Loucy (cell line): ENCODE measurements at regions not wholly inside any gene's neighbourhood (a gene's known extent, or its start where the extent isn't known, plus 50 kb on each side); places are given as distances from the start of the nearest gene placed in this dataset.

Experiments used
- H2AFZ ChIP-seq: fragments of 200-600 bp; sonication (generic); 2 replicates; pipeline ENCODE4 v1.6.0; 2016; ENCODE audit warnings: antibody characterized with exemption, mild to moderate bottlenecking, low read length, moderate library complexity
- H3F3A ChIP-seq: fragments of 200-600 bp; 2 replicates; pipeline ENCODE4 v1.6.0; 2016; ENCODE audit warnings: antibody characterized with exemption, low read depth, mild to moderate bottlenecking
- H3K27me3 ChIP-seq: fragments of 200-600 bp; sonication (generic); 2 replicates; pipeline ENCODE4 v1.6.1; 2014; ENCODE audit warnings: low read length, mild to moderate bottlenecking; ENCODE audit not compliant: insufficient read depth, poor library complexity, severe bottlenecking
- H3K36me3 ChIP-seq: fragments of 200-600 bp; sonication (generic); 2 replicates; pipeline ENCODE4 v1.6.1; 2016; ENCODE audit warnings: low read length; ENCODE audit not compliant: insufficient read depth
- H3K4me1 ChIP-seq: fragments of 200-600 bp; sonication (generic); 2 replicates; pipeline ENCODE4 v1.5.1; 2014; ENCODE audit warnings: low read length, mild to moderate bottlenecking; ENCODE audit not compliant: insufficient read depth, poor library complexity, severe bottlenecking
- H3K4me2 ChIP-seq: fragments of 200-600 bp; sonication (generic); 2 replicates; pipeline ENCODE4 v1.6.0; 2014; ENCODE audit warnings: antibody characterized with exemption, low read length, low read depth, mild to moderate bottlenecking; ENCODE audit not compliant: poor library complexity, severe bottlenecking
- H3K4me3 ChIP-seq: fragments of 200-600 bp; sonication (generic); 2 replicates; pipeline ENCODE4 v1.5.1; 2014; ENCODE audit warnings: low read length, mild to moderate bottlenecking, mixed read lengths; ENCODE audit not compliant: poor library complexity, severe bottlenecking
- H3K79me2 ChIP-seq: fragments of 200-600 bp; sonication (generic); 2 replicates; pipeline ENCODE4 v1.6.1; 2014; ENCODE audit warnings: low read length; ENCODE audit not compliant: insufficient read depth
- H3K9ac ChIP-seq: fragments of 200-600 bp; sonication (generic); 2 replicates; pipeline ENCODE4 v1.6.0; 2014; ENCODE audit warnings: mild to moderate bottlenecking, low read depth, low read length, moderate library complexity; ENCODE audit not compliant: poor library complexity, severe bottlenecking
- H3K9me2 ChIP-seq: fragments of 200-600 bp; sonication (generic); replicated peaks from 2 replicates; pipeline ENCODE4 v1.6.1; 2016; ENCODE audit warnings: low read depth, low read length, mixed read lengths
- H3K9me3 ChIP-seq: fragments of 200-600 bp; sonication (generic); 2 replicates; pipeline ENCODE4 v1.6.1; 2014; ENCODE audit warnings: mild to moderate bottlenecking, antibody characterized with exemption, low read length, low read depth; ENCODE audit not compliant: insufficient read depth
- H4K20me1 ChIP-seq: fragments of 200-600 bp; sonication (generic); 2 replicates; pipeline ENCODE4 v1.6.0; 2014; ENCODE audit warnings: antibody characterized with exemption, low read length, mild to moderate bottlenecking; ENCODE audit not compliant: insufficient read depth, poor library complexity, severe bottlenecking
- CTCF ChIP-seq: fragments of 200-600 bp; sonication (generic); conservative IDR thresholded peaks from 2 replicates; pipeline ENCODE4 v1.5.1; 2014; ENCODE audit warnings: mild to moderate bottlenecking, antibody characterized with exemption, low read length
- EZH2phosphoT487 ChIP-seq: fragments of 200-600 bp; IDR thresholded peaks from 2 replicates; pipeline ENCODE4 v1.6.1; 2018; ENCODE audit warnings: antibody characterized with exemption, mild to moderate bottlenecking, moderate library complexity, borderline replicate concordance

GRCh38 chr6:93679836-93680235 is 260.5 kb upstream of the EPHA7 start:
- Histone ChIP-seq H3F3A (no peaks in the 10 kb centered on the region), H3K4me1 (peaks cover 11% of the 10 kb centered on the region), H3K9me2 (no peaks in the 10 kb centered on the region), H3K79me2 (no peaks in the 10 kb centered on the region), H4K20me1 (no peaks in the 10 kb centered on the region), H3K27me3 (no peaks in the 10 kb centered on the region), H2AFZ (no peak overlapping the region), H3K9ac (no peak overlapping the region), H3K9me3 (no peaks in the 10 kb centered on the region), H3K36me3 (no peaks in the 10 kb centered on the region), H3K4me2 (peak overlapping the region; percentile 29), H3K4me3 (no peak overlapping the region)
- TF ChIP-seq EZH2phosphoT487 = no peak
- TF ChIP-seq CTCF = no peak

GRCh38 chr6:93678841-93679454 is 259.6 kb upstream of the EPHA7 start:
- H2AFZ ChIP-seq = no peak overlapping the region
- H3K36me3 ChIP-seq = no peaks in the 10 kb centered on the region
- no peaks in the 10 kb centered on the region for H4K20me1 ChIP-seq
- H3F3A ChIP-seq = no peaks in the 10 kb centered on the region
- no peaks in the 10 kb centered on the region for H3K27me3 ChIP-seq
- H3K9me2 ChIP-seq = no peaks in the 10 kb centered on the region
- no peak overlapping the region for H3K4me3 ChIP-seq
- H3K4me2 ChIP-seq = peak overlapping the region; percentile 29
- no peak overlapping the region for H3K9ac ChIP-seq
- no peaks in the 10 kb centered on the region for H3K79me2 ChIP-seq
- TF ChIP-seq EZH2phosphoT487 = no peak
- TF ChIP-seq CTCF = no peak
- H3K9me3 ChIP-seq = no peaks in the 10 kb centered on the region
- H3K4me1 ChIP-seq = peaks cover 11% of the 10 kb centered on the region

GRCh38 chr6:93677264-93677965 is 258.1 kb upstream of the EPHA7 start:
- no peaks in the 10 kb centered on the region for H4K20me1 ChIP-seq
- H3K36me3 ChIP-seq = no peaks in the 10 kb centered on the region
- no peaks in the 10 kb centered on the region for H3K27me3 ChIP-seq
- H3K4me3 ChIP-seq = no peak overlapping the region
- no peaks in the 10 kb centered on the region for H3K79me2 ChIP-seq
- no peaks in the 10 kb centered on the region for H3F3A ChIP-seq
- TF ChIP-seq CTCF (no peak), EZH2phosphoT487 (no peak)
- no peak overlapping the region for H3K9ac ChIP-seq
- H2AFZ ChIP-seq = no peak overlapping the region
- no peaks in the 10 kb centered on the region for H3K9me3 ChIP-seq
- no peaks in the 10 kb centered on the region for H3K9me2 ChIP-seq
- no peak overlapping the region for H3K4me2 ChIP-seq
- H3K4me1 ChIP-seq = peaks cover 11% of the 10 kb centered on the region
